ENCODE measurements at regions not wholly inside any gene's neighbourhood (a gene's known extent, or its start where the extent isn't known, plus 50 kb on each side); places are given as distances from the start of the nearest gene placed in this dataset.
A peak's percentile ranks its signal among the peaks of the same experiment; 100 is the strongest.
"Not testable (repeated sequence)": the region's sequence is repeated elsewhere in the genome, so short reads cannot be mapped to it uniquely, and the experiment has no call there.

DNA sequence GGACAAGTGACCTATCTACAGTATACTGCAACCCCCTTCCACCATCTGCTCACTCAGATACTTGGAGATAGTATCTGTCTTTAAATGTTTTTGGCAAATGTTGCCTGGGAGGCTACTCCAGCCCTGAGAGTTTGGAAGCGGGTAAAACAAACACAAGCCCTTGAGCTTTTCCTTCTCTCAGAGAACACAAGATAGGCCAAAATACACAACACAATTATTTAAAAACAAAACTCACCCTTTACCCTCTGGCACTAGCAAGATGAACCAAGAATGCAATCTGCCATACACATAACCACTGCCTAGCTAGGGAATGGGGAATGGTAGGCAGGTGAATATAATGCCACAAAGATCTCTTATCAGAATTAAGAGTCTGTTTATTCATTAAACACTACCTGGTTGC is 324.7 kb upstream of the FAM47C start:
- no peak for ATAC-seq

DNA sequence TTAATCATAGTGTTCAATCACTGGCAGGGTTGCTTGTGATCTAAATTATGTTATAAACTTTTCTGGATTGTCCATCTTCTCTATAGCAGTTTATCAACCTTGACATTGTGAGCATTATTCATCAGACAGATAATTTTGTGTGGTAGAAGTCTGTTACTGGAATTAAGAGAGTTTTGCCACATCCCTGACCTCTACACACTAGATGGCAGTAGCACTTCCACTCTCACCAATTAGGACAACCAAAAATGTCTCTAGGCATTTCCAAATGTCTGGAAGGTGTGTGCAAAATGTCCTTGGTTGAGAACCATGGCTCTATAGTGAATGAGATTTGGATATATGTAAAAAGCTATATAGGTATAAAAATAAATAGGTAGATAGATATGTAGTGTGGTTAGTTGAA is 324.1 kb upstream of the FAM47C start:
- no peak for ATAC-seq

DNA sequence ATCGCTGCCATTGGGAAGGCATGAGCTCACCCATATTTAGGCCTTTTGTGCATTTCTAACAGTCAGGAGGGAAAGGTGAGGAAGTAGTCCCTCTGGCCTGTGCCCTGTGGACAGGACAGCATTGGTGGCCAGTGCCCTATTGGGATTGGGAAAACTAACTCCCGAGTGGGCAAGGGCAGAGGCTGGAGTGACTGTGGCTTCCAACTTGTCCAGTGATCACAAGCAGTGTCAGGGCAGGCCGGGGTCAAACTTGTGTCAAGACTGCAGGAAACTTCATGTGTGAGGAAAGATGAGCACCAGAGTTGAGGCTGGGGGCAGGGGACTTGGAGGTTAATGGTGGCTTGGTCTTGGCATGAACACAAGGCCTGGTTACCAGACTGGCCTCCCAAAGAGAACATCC is 286.2 kb upstream of the FAM47C start:
- ATAC-seq, result no peak

DNA sequence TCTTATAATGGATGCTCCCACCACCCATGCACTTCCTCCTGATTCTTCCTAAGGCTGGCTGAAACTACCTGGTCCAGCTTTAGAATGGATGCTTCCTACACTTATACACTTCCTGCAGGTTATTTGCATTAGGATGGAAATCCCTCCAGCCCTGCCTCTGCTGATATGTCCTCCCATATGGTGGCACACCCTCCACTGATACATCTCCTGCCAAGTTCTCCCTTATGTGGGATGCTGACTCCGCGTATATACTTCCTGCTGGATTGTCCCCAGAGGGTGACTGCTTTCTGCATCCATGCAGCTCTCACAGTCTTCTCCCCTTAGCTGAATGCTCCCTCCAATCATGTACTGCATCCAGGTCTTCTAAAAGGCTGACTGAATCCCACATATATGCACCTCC is 254.6 kb upstream of the FAM47C start:
- no peak for ATAC-seq

DNA sequence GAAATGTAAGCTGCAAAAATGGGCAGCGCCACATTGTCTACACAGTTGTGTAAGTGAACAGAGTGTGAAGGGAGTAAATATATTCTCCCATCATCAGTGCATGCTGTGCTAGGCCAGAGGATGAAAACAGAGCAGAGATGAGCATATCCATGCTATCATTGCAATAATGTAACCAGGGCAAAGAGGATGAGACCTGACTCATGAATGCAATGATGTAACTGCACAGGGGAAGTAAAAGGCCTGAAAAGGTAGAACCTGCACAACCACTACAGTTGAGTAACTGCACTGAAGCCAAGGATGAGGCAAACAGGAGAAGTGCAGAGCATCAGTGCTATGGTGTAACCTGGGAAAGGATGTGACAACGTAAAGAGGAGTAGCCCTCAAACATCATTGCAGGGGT is 220.4 kb upstream of the FAM47C start:
- ATAC-seq, result no peak

DNA sequence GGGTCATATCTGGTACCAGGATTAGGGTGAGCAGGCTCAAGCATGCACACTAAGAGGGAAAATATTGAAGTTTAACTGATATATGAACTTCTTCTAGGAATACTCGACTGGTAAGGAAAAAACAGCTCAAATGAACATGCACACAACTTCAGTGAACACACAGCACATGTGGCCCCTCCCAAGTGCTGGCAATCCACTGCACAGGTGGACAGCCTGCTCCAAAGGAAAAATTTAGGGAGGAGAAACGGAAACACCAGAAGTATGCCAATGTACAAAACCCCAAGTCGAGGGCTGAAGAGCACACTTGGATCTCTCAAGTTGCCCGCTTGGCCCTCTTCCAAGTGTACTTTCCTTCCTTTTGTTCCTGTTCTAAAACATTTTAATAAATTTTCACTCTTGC is 205.0 kb upstream of the FAM47C start:
- ATAC-seq, result no peak

DNA sequence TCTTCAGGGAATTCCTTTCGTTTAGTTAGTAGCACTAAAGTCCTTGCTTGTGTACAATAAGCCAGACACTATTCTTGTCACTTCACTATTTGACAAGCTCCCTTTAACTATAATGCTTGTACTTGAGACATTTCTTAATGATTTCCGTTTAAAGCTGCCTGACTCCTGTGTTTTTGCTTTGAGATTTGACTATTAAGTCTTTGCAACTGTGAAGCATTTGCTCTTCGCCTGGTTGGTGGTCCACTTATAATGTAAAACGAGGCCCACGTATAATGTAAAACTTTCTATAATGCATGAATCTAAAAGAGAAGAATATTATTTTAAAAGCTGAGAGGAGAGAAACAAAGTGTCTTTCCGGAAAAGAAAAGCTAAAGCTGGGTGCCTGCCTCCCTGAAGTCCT is 204.1 kb upstream of the FAM47C start:
- ATAC-seq, result no peak

DNA sequence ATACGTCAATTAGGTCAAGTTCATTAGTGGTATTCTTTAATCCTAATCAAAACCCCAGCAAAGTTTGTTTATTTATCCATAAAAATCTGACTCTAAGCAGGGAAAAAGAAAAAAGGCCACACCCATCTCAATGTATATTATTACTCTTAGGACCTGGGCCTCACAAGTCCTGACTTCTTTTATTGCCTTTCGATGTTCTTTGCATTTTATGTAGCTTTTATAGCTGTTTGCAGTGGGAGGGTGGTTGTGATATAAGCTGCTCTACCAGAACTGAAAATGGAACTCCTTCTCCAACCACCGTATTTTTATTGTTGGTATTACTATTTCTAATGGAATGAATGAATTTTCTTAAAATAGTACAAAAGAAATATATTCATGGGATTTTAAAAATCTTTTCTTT is 163.3 kb upstream of the FAM47C start:
- ATAC-seq, result no peak

DNA sequence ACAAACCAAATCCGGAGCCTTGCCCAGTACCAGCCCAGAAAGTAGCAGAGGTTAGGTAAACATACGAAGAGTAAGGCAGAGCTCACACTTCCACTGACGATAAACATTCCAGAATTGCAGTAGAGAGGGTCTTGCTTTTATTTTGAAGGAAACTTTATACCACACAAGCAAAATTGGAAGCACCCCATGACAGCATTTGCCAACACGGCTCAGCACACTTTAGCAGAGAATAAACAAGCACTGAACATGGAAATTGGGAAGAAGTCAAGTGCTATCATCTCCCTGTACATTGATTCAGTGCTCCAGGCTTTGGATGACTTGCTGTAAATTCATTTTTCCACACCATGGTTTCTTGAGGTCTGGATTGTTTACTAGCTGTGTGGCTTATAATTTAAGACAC is 160.7 kb upstream of the FAM47C start:
- ATAC-seq, result no peak

DNA sequence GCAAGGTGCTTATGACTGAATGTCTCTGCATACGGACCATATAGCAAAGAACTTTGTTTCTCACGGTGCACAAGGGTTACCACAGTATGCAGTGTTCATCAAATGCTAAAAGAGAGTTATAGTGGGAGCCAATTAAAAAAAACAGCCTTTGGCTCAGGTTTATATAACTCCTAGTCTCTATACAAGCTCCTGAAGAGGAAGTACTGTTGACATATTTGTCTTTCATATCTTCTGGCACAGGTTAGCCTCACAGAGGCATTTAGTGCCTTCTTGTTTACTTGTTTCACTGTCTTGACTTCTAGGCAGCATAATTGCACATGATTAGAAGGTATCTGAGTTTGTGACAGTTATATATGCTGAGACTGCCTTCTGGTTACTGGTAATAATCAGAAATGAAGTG is 158.8 kb upstream of the FAM47C start:
- no peak for ATAC-seq

DNA sequence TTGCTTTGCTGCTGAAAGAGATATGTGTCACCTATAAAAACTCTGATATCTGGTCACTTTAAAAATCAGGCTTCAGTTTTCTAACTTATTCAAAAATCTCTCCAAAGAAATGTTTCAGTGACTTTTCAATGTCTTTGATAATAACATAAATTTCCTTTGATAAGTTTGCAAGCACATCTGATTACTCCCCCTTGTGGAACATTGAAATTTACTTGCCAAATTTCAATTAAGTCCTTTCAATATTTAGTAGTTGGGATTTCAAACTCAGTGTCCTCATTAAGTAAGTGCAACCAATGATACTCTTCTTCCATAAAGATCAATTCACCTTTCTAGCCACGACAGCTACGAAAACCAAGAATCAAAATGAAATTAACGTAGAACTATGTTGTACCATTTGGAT is 151.3 kb upstream of the FAM47C start:
- ATAC-seq, result no peak

DNA sequence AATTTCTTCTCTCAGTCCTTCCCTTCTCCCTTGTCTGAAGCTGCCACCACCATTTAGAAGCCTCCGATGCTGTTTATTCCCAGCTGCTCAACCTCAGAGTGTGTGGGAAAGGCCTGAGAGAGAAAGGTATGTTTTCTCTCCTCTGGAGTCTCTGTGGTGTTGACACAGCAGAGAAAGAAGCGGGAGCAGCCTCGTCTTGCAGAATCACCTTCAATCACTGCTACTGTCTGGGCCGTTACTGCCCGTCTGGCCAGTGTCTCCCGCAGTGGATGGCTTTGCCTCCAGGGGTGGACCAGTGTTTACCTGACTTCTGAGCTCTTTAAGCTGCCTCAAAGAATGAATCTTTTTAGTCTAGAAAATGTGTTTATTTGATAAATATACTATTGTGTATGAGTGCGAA is 148.9 kb upstream of the FAM47C start:
- no peak for ATAC-seq

DNA sequence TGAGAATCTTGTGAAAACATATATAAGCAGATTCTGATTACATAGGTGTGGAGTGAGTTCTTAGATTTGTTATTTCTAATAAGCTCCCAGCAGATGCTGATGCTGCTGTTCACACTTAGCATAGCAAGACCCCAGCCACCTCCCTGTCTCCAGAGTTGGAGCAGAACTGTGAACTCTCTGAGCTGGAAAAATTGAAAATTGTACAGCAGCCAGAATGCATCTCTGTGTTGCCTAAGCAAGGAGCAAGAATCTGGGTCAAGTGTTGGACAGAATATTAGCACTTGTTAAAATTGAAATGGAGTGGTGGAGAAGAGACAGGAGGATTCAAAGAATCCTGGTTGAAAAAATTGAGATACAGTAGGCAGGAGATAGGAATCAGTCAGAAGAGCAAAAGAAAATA is 146.6 kb upstream of the FAM47C start:
- no peak for ATAC-seq

DNA sequence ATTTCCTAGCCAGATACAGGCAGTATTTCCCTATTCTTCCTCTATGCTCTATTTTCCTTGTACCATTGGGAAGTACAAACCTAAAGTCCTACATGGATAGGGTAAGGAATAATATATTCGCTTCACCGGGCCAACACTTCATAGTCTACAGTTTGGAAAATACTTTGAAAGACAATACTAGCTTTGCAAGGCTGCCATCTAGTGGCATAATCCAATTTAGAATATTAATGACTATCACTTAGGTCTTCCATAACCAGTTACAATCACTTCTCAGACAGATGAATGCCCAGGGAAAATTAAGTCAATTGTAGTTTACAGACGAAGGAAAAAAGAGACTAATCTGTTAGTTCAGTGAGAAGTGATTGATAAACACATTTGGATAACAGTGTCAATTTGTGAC is 141.0 kb upstream of the FAM47C start:
- no peak for ATAC-seq

DNA sequence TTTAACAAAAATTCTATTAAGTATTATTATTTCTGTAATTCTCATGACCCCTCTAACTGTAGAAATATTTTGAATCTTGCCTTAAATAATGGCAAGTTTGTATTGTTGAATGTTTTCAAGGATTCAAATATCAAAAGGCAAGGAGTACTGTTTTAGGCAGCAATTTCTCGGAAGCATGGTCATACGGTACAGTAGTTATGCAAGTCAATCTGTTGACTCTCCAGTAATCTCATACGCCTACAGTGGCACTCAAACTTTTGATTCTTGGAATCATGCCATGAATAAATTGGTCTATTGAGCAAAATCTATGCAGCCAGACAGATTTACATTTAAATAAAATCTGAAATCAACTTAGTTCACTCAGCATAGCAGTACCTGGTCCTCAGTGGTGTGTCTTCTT is 139.6 kb upstream of the FAM47C start:
- ATAC-seq, result no peak

DNA sequence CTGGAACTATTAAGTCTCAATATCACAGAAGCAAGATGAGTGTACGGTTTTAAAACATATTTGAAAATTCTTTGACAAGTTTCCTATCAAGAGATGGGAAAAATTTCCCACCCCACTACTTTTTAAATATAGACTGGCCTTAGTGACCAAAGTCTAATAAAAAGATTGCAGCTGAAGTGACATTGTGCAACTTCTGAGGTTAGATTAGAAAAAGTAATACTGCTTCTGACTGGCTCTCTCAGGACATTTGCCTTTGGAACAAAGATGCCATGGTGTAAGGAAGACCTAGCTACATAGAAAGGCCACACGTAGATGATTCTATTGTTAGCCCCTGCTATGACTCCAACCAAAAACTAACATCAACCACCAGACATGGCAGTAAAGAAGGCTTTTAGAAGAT is 138.7 kb upstream of the FAM47C start:
- no peak for ATAC-seq

DNA sequence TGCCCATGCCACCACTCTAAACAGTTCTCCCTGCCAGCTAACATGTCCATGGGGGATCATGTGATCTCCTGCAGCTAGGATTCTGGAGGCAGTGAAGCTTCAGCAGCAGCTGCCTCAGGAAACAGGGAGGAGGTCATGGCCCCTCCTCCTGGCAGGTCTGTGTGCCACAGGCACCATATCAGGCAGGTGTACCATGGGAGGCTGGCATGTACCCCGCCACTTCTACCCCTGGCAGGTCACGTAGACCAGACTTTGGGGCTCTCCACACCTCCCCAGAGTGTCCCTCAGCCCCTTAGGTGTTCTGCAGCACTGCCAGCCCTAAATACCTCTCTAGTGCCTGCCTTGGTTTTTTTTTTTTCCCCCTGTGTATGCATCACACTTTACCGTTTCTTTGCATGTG is 110.5 kb upstream of the FAM47C start:
- no peak for ATAC-seq

DNA sequence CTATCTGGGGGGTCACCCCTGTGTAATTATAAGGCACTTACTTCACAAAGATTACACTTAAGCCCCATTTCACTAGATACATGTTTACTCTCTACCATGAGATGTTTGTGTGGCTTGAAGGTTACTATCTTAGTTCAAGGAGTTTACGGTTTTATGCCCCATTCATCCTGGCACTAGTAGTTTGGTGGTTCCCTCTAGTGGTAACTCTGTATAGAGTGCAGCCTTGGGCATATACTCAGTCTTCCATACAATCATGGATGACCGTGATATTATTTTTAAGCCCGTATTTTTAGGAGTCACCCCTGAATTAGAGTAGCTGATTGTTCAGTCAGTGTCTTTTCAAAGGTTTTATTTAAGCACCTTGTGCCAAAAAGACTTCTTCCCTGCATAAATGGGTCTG is 109.9 kb upstream of the FAM47C start:
- ATAC-seq, result no peak

DNA sequence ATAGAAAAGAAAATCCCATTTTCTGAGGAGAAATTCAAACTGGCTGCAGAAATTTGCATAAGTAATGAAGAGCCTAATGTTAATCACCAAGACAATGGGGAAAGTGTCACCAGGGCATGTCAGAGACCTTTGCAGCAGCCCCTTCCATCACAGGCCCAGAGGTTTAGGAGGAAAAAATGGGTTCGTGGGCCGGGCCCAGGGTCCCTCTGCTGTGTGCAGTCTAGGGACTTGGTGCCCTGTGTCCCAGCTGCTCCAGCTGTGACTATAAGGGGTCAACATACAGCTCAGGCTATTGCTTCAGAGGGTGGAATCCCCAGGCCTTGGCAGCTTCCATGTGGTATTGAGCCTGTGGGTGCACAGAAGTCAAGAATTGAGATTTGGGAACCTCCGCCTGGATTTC is 103.6 kb upstream of the FAM47C start:
- not testable (repeated sequence) for ATAC-seq

DNA sequence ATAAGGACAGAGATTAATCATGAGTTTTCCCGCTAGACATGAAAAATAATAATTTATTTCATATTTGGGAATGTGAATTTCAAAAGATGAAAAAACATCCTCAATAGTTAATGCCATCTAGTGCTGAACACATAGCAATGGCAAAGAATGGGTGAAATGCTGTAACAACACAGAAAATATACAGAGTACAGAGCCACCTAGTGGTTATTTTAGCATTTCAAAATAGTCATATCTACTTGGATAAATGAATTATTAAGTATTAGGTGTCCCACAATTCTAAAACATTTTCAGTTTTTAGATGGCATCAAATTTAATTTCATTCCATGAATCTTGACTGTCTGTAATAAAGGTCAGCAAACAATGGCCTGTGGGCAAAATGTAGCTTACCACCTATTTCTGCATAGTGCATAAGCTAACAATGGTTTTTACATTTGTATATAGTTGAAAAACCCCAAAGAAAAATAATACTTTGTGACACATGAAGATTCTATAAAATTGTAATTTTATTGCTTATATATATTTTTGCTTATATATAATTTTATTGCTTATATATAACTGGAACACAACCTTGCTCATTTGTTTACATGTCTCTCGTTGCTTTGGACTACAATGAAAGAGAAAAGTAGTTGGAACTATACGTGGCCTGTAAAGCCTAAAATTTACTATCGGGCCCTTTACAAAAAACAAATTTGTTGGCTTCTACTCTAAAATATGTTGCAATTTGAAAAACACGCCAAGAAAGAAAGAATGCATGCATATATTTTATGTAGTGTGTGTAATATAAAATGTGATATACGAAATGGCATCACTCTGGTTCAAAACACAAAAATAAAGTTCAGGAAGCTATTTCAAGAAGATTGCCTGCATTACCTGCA is 99.1 kb upstream of the FAM47C start:
- ATAC-seq, result peak; percentile 57

DNA sequence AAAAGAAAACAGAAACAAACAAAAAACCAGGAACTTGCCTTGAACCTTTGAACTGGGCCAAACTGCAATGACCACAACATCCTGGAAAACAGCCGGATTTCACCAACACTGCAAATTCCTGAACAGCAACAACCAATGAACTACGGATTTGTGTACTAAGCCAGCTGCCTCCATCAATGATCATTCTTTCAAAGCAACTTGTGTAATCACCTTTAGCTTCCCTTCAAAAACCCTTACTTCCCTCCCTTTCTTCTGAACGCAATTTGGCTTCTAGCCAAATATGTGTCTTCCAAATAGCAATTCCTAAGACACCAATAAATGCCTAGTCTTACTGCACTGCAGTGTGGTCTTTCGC is 98.5 kb upstream of the FAM47C start:
- ATAC-seq, result no peak

DNA sequence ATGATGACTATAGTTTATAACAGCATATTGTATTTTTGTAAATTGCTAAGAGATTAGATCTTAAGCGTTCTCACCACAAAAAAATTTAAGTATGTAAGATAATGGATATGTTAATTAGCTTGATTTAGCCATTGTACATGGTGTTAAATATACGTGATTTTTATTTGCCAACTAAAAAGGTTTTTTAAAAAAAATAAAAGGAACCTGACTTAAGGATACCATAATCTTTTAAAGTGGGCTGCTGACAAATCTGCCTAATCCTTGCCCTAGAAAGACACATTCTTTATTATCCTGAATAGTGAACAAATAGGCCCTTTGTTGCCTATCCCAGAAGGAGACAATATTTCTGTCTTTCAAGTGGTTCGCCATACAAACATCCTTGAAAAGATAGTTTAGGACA is 94.6 kb upstream of the FAM47C start:
- no peak for ATAC-seq

DNA sequence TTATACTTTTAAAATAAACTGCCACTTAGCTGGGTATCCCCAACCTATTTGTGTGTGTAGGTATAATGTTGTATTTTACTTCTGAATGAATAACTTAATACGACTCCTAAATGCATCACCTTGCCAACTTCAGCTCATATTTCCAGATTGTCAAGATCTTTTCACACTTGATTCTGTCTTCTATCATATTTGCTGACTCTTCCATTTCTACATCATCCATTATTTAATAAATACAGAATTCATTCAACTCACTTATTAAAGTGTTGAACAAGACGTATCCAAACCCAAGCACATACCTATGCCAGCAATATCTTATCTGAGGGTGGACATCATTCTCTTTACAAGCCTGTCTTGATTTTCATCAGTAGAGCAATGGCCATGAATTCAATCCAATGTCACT is 91.2 kb upstream of the FAM47C start:
- ATAC-seq, result no peak

DNA sequence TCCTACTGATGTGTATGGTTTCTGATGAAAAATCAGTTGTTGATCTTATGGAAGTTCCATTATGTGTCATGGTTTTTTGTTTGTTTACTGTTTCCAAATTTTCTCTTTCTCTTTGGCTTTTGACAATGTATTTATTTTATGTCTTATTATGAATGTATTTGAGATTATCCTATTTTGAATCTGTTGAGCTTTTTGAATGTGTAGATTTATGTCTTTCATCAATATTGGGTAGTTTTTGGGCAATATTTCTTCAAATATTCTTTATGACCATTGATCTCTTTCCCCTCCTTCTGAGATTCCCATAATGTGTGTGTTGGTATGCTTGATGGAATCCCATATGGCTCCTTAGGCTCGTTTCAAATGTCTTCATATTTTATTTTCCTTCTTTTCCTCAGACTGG is 80.5 kb upstream of the FAM47C start:
- ATAC-seq, result no peak

DNA sequence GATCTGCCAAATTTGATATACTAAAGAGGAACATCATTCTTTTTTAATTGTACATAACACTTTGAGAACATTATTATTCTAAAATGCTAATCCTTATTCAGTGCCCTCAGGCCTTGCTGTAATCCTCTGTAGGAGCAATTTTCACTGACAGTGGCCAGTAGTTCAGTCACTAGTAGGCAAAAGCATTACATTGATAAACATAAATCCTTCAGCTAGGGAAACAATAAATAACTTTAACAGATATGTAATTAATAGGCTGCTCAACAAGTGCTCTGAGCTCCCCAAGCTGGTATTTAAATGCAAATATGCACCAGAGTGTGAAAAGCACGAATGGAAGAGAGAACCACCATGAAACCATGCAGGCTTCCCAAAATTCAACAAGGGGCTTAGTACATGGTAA is 77.7 kb upstream of the FAM47C start:
- no peak for ATAC-seq
